ENCODE measurements at regions not wholly inside any gene's neighbourhood (a gene's known extent, or its start where the extent isn't known, plus 50 kb on each side); places are given as distances from the start of the nearest gene placed in this dataset.

GRCh38 chr9:108643731-108644510 is 211.9 kb downstream of the ACTL7B start:
- FAIRE-seq, result no peak
- DNase-seq (ENCODE audit: low read depth, low spot score), result no peak

GRCh38 chr9:108642871-108643270 is 212.9 kb downstream of the ACTL7B start:
- no peak for TF ChIP-seq EZH2 (IDR thresholded peaks at IDR 0.05; ENCODE audit: low read length)
- TF ChIP-seq CTCF (optimal IDR thresholded peaks at IDR 0.05 in 1 of 3, IDR thresholded peaks at IDR 0.05 in 1 of 3, conservative IDR thresholded peaks at IDR 0.05 in 1 of 3; ENCODE audit: extremely low read depth in 1 of 3, insufficient read depth in 2 of 3, low read length in 3 of 3), result no peak
- H3K4me2 ChIP-seq (ENCODE audit: control insufficient read depth, extremely low read depth, insufficient read depth, low read depth, low read length), result no peak overlapping the region
- no peak overlapping the region for H3K4me3 ChIP-seq (ENCODE audit: control insufficient read depth in 2 of 3, extremely low read depth in 1 of 3, insufficient read depth in 2 of 3, low read depth in 1 of 3, low read length in 3 of 3)
- no peaks in the 10 kb centered on the region for H3K9me3 ChIP-seq (ENCODE audit: control insufficient read depth, low read depth, low read length)
- no peak for FAIRE-seq
- H3K79me2 ChIP-seq (ENCODE audit: control insufficient read depth, insufficient read depth, low read length), result no peaks in the 10 kb centered on the region
- no peaks in the 10 kb centered on the region for H3K36me3 ChIP-seq (ENCODE audit: control insufficient read depth in 2 of 2, extremely low read depth in 1 of 2, insufficient read depth in 2 of 2, low read length in 2 of 2)
- H3K9me1 ChIP-seq (ENCODE audit: control insufficient read depth, extremely low read depth, insufficient read depth, low read length), result no peaks in the 10 kb centered on the region
- H3K9ac ChIP-seq (ENCODE audit: control insufficient read depth, extremely low read depth, insufficient read depth, low read length), result no peak overlapping the region
- no peak overlapping the region for H2AFZ ChIP-seq (ENCODE audit: control insufficient read depth, low read length)
- peaks cover 11% of the 10 kb centered on the region for H3K4me1 ChIP-seq (ENCODE audit: control insufficient read depth, extremely low read depth, insufficient read depth, low read length)
- no peaks in the 10 kb centered on the region for H3K27me3 ChIP-seq (ENCODE audit: control insufficient read depth, extremely low read depth, insufficient read depth, low read length)
- no peak overlapping the region for H3K27ac ChIP-seq (ENCODE audit: control insufficient read depth, insufficient read depth, low read length)
- no peak for DNase-seq (ENCODE audit: low read depth, low spot score)
- no peaks in the 10 kb centered on the region for H4K20me1 ChIP-seq (ENCODE audit: control insufficient read depth, extremely low read depth, insufficient read depth, low read length)
- dilution Hi-C loops (cut with MboI; ENCODE audit: extremely low pct_ligation_motif_present, low sequenced_read_pairs), result no loop called here

More at GRCh38 chr9:108643731-108644510, 211.9 kb downstream of the ACTL7B start:
- Histone ChIP-seq H3K4me1 (ENCODE audit: control insufficient read depth, extremely low read depth, insufficient read depth, low read length) (peaks cover 11% of the 10 kb centered on the region), H3K4me3 (ENCODE audit: control insufficient read depth in 2 of 3, extremely low read depth in 1 of 3, insufficient read depth in 2 of 3, low read depth in 1 of 3, low read length in 3 of 3) (no peak overlapping the region), H3K9me1 (ENCODE audit: control insufficient read depth, extremely low read depth, insufficient read depth, low read length) (no peaks in the 10 kb centered on the region), H3K79me2 (ENCODE audit: control insufficient read depth, insufficient read depth, low read length) (no peaks in the 10 kb centered on the region), H3K9me3 (ENCODE audit: control insufficient read depth, low read depth, low read length) (no peaks in the 10 kb centered on the region), H3K27ac (ENCODE audit: control insufficient read depth, insufficient read depth, low read length) (no peak overlapping the region), H4K20me1 (ENCODE audit: control insufficient read depth, extremely low read depth, insufficient read depth, low read length) (no peaks in the 10 kb centered on the region), H3K9ac (ENCODE audit: control insufficient read depth, extremely low read depth, insufficient read depth, low read length) (no peak overlapping the region), H3K36me3 (ENCODE audit: control insufficient read depth in 2 of 2, extremely low read depth in 1 of 2, insufficient read depth in 2 of 2, low read length in 2 of 2) (no peaks in the 10 kb centered on the region), H2AFZ (ENCODE audit: control insufficient read depth, low read length) (no peak overlapping the region), H3K27me3 (ENCODE audit: control insufficient read depth, extremely low read depth, insufficient read depth, low read length) (no peaks in the 10 kb centered on the region), H3K4me2 (ENCODE audit: control insufficient read depth, extremely low read depth, insufficient read depth, low read depth, low read length) (no peak overlapping the region)
- TF ChIP-seq EZH2 (IDR thresholded peaks at IDR 0.05; ENCODE audit: low read length), result no peak
- TF ChIP-seq CTCF (optimal IDR thresholded peaks at IDR 0.05 in 1 of 3, IDR thresholded peaks at IDR 0.05 in 1 of 3, conservative IDR thresholded peaks at IDR 0.05 in 1 of 3; ENCODE audit: extremely low read depth in 1 of 3, insufficient read depth in 2 of 3, low read length in 3 of 3), result no peak
- dilution Hi-C loops (cut with MboI; ENCODE audit: extremely low pct_ligation_motif_present, low sequenced_read_pairs), result no loop called here

Measured in keratinocyte (primary cell).